RWPE1 (cell line): ENCODE measurements at regions not wholly inside any gene's neighbourhood (a gene's known extent, or its start where the extent isn't known, plus 50 kb on each side); places are given as distances from the start of the nearest gene placed in this dataset.

ENCODE experiments used
- CTCF ChIA-PET: fragments of 350-600 bp; sonication (Branson Sonifier 250); formaldehyde crosslinking; extraction: SDS; loops from one replicate; lab custom pipeline; 2021; lab: Yijun Ruan, JAX
- POLR2A ChIA-PET: fragments of 400-600 bp; formaldehyde crosslinking; extraction: SDS; loops from one replicate; lab custom pipeline; 2020; ENCODE audit warnings: antibody characterized with exemption; ENCODE audit not compliant: low non-redundant PET; lab: Yijun Ruan, JAX
- DNase-seq: peaks from one replicate; pipeline ENCODE4 v3.0.0; 2012; ENCODE audit warnings: low spot score
- H3K27ac ChIP-seq: fragments of 450-650 bp; 2 replicates; pipeline ENCODE4 v1.5.1; 2017
- CTCF ChIP-seq: fragments of 450-650 bp; conservative IDR thresholded peaks from 2 replicates; pipeline ENCODE4 v1.5.1; 2017; ENCODE audit warnings: low read depth, mild to moderate bottlenecking

GRCh38 chr1:177571076-177571475 lies 398.8 kb downstream of the SEC16B start:
- ChIA-PET CTCF (no interaction called here), POLR2A (no interaction called here)

GRCh38 chr1:177569476-177569875 lies 398.7 kb downstream of the BRINP2 start:
- no peak for TF ChIP-seq CTCF
- DNase-seq = no peak
- ChIA-PET POLR2A (no interaction called here), CTCF (no interaction called here)
- H3K27ac ChIP-seq = no peak overlapping the region

More at GRCh38 chr1:177571076-177571475, 398.8 kb downstream of the SEC16B start:
- no peak overlapping the region for H3K27ac ChIP-seq
- no peak for TF ChIP-seq CTCF
- DNase-seq = no peak

- H3K27ac ChIP-seq = no peak overlapping the region
- no peak for TF ChIP-seq CTCF
- CTCF ChIA-PET = no interaction called here
- DNase-seq = no peak
- POLR2A ChIA-PET = no interaction called here
Observed at GRCh38 chr1:177568622-177569021, 397.9 kb downstream of the BRINP2 start.

- peak; percentile 27 for DNase-seq
- TF ChIP-seq CTCF = 0 out of 2 replicates have a peak, but pooled peaks have one; percentile 7
- CTCF ChIA-PET = interaction anchor here (0.7 to 1.0 kb wide), 2 partner anchors 27 to 77 kb away, joined by 3 read pairs; no protein-coding TSS in a partner anchor
- no peak overlapping the region for H3K27ac ChIP-seq
- POLR2A ChIA-PET = no interaction called here
Observed at GRCh38 chr1:177567393-177567792, 396.6 kb downstream of the BRINP2 start.

- POLR2A ChIA-PET = no interaction called here
- no peak for DNase-seq
- no peak overlapping the region for H3K27ac ChIP-seq
- CTCF ChIA-PET = interaction anchor here (0.7 to 1.0 kb wide), 2 partner anchors 10 to 28 kb away, joined by 3 read pairs; no protein-coding TSS in a partner anchor
- TF ChIP-seq CTCF = no peak
Observed at GRCh38 chr1:177566495-177566894, 395.7 kb downstream of the BRINP2 start.

GRCh38 chr1:177561436-177561835 lies 390.7 kb downstream of the BRINP2 start:
- CTCF ChIA-PET = interaction anchor here (0.6 kb wide), 1 partner anchor 416 kb away, joined by 7 read pairs; no protein-coding TSS in a partner anchor
- H3K27ac ChIP-seq = no peak overlapping the region
- no peak for TF ChIP-seq CTCF
- POLR2A ChIA-PET = no interaction called here
- DNase-seq = no peak
